ENCODE measurements at regions not wholly inside any gene's neighbourhood (a gene's known extent, or its start where the extent isn't known, plus 50 kb on each side); places are given as distances from the start of the nearest gene placed in this dataset.

DNA sequence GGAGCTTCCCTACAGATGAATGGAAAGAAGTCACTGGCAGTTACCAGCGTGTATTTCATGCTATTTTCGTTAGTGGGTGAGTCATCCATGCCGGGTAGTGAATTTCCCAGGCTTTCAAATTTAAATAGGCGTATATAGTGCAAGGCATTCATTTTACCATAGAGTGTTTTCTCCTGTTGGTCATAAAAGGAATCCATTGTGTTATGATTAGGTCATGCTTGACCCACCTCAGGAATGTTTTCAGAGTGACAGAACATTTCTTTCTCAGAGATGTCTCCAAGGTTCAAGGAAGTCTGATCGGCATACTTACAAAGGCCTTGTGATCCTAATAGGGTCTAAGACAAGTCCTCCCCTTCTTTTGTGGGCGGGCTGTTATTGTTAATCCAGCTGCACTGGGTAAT, 110.7 kb downstream of the AKR1D1 start:
- TF ChIP-seq POLR2AphosphoS5 (IDR thresholded peaks at IDR 0.05), result no peak
- TF ChIP-seq, protein P1, sequence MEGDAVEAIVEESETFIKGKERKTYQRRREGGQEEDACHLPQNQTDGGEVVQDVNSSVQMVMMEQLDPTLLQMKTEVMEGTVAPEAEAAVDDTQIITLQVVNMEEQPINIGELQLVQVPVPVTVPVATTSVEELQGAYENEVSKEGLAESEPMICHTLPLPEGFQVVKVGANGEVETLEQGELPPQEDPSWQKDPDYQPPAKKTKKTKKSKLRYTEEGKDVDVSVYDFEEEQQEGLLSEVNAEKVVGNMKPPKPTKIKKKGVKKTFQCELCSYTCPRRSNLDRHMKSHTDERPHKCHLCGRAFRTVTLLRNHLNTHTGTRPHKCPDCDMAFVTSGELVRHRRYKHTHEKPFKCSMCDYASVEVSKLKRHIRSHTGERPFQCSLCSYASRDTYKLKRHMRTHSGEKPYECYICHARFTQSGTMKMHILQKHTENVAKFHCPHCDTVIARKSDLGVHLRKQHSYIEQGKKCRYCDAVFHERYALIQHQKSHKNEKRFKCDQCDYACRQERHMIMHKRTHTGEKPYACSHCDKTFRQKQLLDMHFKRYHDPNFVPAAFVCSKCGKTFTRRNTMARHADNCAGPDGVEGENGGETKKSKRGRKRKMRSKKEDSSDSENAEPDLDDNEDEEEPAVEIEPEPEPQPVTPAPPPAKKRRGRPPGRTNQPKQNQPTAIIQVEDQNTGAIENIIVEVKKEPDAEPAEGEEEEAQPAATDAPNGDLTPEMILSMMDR (IDR thresholded peaks at IDR 0.05), result no peak
- no peak for TF ChIP-seq POLR2A (IDR thresholded peaks at IDR 0.05)
